Keratinocyte (primary cell): ENCODE measurements at regions not wholly inside any gene's neighbourhood (a gene's known extent, or its start where the extent isn't known, plus 50 kb on each side); places are given as distances from the start of the nearest gene placed in this dataset.

Experiments
- EZH2 ChIP-seq: IDR thresholded peaks from one replicate; pipeline ENCODE4 v1.6.1; 2012; ENCODE audit warnings: inconsistent platforms, mild to moderate bottlenecking, low read length, moderate library complexity
- TF ChIP-seq, protein P1 (sequence below), 3 experiments: IDR thresholded peaks in 1 of 3; conservative IDR thresholded peaks in 1 of 3; optimal IDR thresholded peaks in 1 of 3; 2 replicates in 2 of 3; 3 replicates in 1 of 3; pipeline versions ENCODE3 to v1.5.1; 2011; ENCODE audit warnings: low read length in 3 of 3, mild to moderate bottlenecking in 3 of 3, moderate library complexity in 2 of 3, control low read depth in 1 of 3, inconsistent platforms in 1 of 3; ENCODE audit not compliant: insufficient read depth in 2 of 3; ENCODE audit errors: extremely low read depth in 1 of 3

DNA sequence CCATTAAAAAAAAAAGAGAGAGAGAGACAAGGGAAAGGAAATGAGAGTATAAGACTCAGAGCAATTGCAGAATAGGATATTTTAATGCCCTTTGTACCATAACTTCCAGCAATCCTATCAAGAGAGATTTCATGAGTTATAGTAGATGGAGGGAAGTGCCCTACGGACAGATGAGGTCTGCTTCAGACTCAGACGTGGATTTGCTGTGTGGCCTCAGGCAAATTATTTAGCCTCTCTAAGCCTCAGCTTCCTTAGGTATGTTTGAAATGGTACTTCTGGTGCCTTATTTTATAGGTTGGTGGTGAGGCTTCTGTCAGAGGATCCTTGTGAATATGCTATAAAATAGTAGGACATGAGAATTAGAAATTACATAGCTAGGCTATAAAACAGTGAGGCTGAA is 448.2 kb downstream of the EDEM1 start:
- TF ChIP-seq, protein P1, sequence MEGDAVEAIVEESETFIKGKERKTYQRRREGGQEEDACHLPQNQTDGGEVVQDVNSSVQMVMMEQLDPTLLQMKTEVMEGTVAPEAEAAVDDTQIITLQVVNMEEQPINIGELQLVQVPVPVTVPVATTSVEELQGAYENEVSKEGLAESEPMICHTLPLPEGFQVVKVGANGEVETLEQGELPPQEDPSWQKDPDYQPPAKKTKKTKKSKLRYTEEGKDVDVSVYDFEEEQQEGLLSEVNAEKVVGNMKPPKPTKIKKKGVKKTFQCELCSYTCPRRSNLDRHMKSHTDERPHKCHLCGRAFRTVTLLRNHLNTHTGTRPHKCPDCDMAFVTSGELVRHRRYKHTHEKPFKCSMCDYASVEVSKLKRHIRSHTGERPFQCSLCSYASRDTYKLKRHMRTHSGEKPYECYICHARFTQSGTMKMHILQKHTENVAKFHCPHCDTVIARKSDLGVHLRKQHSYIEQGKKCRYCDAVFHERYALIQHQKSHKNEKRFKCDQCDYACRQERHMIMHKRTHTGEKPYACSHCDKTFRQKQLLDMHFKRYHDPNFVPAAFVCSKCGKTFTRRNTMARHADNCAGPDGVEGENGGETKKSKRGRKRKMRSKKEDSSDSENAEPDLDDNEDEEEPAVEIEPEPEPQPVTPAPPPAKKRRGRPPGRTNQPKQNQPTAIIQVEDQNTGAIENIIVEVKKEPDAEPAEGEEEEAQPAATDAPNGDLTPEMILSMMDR (optimal IDR thresholded peaks at IDR 0.05 in 1 of 3, IDR thresholded peaks at IDR 0.05 in 1 of 3, conservative IDR thresholded peaks at IDR 0.05 in 1 of 3; ENCODE audit: extremely low read depth in 1 of 3, insufficient read depth in 2 of 3, low read length in 3 of 3), result no peak
- TF ChIP-seq EZH2, result no peak
